T-helper 17 cell (primary cell): ENCODE measurements at regions not wholly inside any gene's neighbourhood (a gene's known extent, or its start where the extent isn't known, plus 50 kb on each side); places are given as distances from the start of the nearest gene placed in this dataset.
A peak's percentile ranks its signal among the peaks of the same experiment; 100 is the strongest.
"Not testable (repeated sequence)": the region's sequence is repeated elsewhere in the genome, so short reads cannot be mapped to it uniquely, and the experiment has no call there.

Experiments used
- ATAC-seq: fragments of 150-1000 bp; cut with Tn5 transposase; 2 replicates; pipeline ENCODE4 v1.10.0; 2021; ENCODE audit warnings: mild to moderate bottlenecking, moderate library complexity
- DNase-seq, 3 donors: peaks; one replicate each; pipeline versions ENCODE4 v3.0.0 to v3.0.0-alpha.2; 2020 to 2021
- H3K9me3 ChIP-seq: one replicate; pipeline ENCODE4 v1.7.0; 2013; ENCODE audit warnings: low read length, mild to moderate bottlenecking; ENCODE audit not compliant: control insufficient read depth, poor library complexity, severe bottlenecking
- H3K27ac Mint-ChIP-seq: one replicate; pipeline ENCODE4 v1.8.0; 2022; ENCODE audit warnings: mild to moderate bottlenecking, moderate library complexity, mixed read lengths
- H3K27me3 Mint-ChIP-seq: one replicate; pipeline ENCODE4 v1.8.0; 2022; ENCODE audit warnings: mixed read lengths
- H3K36me3 Mint-ChIP-seq: one replicate; pipeline ENCODE4 v1.8.0; 2022; ENCODE audit warnings: low read depth, mixed read lengths
- H3K4me1 Mint-ChIP-seq: one replicate; pipeline ENCODE4 v1.8.0; 2022; ENCODE audit warnings: mild to moderate bottlenecking, mixed read lengths
- H3K4me3 Mint-ChIP-seq: one replicate; pipeline ENCODE4 v1.8.0; 2022; ENCODE audit warnings: mild to moderate bottlenecking, moderate library complexity, mixed read lengths

GRCh38 chr14:19052977-19053376, 85.7 kb downstream of the POTEM start:
- H3K36me3 Mint-ChIP-seq, H3K9me3 ChIP-seq, H3K4me3 Mint-ChIP-seq, DNase-seq, H3K27me3 Mint-ChIP-seq, H3K27ac Mint-ChIP-seq, H3K4me1 Mint-ChIP-seq, ATAC-seq: not testable (repeated sequence)

DNA sequence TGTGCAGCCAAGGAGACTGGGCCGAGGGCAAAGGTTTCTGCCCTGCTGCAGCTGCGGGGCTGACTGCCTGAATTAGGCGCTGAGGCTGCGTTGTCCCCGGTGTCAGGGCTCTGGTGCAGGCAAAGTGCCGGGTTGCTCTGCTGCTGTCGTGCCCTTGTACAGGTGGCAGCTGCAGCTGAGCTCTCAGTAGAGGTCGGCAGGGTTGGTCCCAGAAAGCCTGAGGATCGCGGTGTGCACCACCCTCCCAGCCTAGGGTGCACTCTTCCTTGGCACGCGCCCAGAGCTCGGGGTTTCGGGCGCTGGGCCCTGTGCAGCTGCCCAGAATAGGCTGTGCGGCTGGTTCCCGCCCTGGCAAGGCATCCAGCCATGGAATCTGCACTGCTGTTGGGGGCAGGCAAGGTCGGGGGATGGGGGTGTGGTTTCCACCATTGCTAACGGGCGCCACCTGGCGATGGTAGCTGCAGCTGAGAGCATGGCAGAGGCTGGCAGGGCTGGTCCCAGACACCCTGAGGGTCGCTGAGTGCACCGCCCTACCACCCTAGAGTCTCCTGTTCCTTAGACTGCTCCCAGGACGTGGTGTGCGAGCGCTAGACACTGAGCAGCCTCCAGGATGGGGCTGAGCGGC, 86.3 kb downstream of the POTEM start:
- ATAC-seq, H3K36me3 Mint-ChIP-seq, H3K4me3 Mint-ChIP-seq, DNase-seq, H3K27ac Mint-ChIP-seq, H3K27me3 Mint-ChIP-seq, H3K4me1 Mint-ChIP-seq, H3K9me3 ChIP-seq: not testable (repeated sequence)

- not testable (repeated sequence) for ATAC-seq, H3K36me3 Mint-ChIP-seq, H3K4me3 Mint-ChIP-seq, H3K9me3 ChIP-seq, DNase-seq, H3K27ac Mint-ChIP-seq, H3K27me3 Mint-ChIP-seq, H3K4me1 Mint-ChIP-seq
These were observed 87.0 kb downstream of the POTEM start for GRCh38 chr14:19054108-19054721.

DNA sequence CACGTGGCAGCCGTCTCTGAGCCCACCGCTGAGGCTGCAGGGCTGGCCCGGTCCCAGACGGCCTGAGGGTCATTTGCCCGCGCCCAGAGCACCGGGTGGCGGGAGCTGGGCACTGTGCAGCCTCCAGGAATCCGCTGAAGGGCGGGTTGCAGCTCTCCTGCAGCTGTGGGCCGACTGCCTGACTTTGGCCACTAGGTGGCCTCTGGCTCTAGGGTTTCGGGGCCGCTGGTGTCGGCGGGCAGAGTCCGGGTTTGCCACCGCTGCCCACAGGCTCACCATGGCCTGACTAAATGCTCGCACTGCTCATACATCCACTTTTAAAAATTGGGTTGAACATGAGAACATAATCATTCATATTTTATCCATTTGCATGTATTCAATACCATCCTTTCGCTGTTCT, 87.7 kb downstream of the POTEM start:
- H3K4me3 Mint-ChIP-seq, H3K36me3 Mint-ChIP-seq, ATAC-seq, H3K27me3 Mint-ChIP-seq, DNase-seq, H3K27ac Mint-ChIP-seq, H3K9me3 ChIP-seq, H3K4me1 Mint-ChIP-seq: not testable (repeated sequence)

DNA sequence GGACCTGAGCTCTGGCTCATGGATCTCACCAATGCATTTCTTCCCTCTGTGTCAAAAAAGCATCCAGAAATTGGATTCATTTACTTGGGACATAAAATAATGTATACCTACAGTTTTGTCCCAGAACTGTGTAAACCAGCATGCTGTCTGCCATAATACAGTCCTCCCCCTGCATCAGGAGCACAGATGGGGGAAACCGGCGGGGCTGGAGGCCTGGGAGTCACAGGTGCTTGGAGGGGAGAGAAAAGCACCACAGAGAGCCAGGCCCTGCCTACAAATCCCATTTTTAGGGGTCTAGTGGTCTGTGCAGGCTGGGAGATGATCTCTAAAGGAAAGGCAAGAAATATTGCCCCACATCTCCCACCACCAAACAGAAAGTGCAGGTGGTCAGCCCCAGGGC, 91.8 kb downstream of the POTEM start:
- H3K27me3 Mint-ChIP-seq, H3K9me3 ChIP-seq, DNase-seq, ATAC-seq, H3K27ac Mint-ChIP-seq, H3K36me3 Mint-ChIP-seq, H3K4me3 Mint-ChIP-seq, H3K4me1 Mint-ChIP-seq: not testable (repeated sequence)

DNA sequence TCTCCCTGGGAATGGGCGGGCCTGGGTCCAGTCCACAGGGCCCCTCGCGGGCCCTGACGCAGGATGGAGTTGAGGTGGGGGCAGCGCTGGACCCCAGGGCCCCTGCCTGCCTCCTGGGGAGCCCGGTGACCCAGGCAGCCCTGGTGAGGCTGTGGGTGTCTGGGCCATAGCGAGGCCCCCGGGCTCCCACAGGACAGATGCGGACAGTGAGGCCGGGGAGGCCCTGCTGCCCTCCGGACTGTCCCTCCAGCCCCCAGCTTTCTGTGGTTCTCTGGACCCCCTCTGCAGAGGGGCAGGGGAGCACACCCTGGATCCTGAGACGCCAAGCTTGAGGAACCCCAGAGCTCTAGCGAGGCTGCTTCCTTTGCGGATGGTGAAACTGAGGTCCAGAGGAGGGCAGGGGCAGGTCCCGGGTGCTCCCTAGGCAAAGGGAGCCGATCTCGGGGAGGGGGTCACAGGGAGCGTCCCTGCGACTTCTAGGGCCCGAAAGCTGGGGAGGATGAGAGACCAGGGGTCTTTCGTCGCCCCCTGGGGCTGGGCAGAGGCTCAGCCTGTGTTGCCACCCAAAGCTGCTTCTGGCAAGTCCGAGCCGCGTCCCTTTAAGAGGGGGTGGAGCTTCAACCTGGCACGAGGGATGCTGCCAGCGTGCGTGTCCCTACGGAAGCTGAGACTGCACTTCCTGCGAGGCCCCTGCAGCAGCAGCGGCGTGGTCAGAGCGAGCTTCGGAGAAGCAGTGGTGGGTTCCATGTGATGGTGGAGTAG, 94.6 kb downstream of the POTEM start:
- not testable (repeated sequence) for DNase-seq, H3K4me3 Mint-ChIP-seq, H3K27me3 Mint-ChIP-seq, H3K27ac Mint-ChIP-seq, H3K4me1 Mint-ChIP-seq, H3K36me3 Mint-ChIP-seq, H3K9me3 ChIP-seq
- peak; percentile 40 for ATAC-seq

GRCh38 chr14:19068957-19069356, 101.7 kb downstream of the POTEM start:
- not testable (repeated sequence) for H3K27ac Mint-ChIP-seq, H3K27me3 Mint-ChIP-seq, ATAC-seq, H3K4me3 Mint-ChIP-seq, H3K36me3 Mint-ChIP-seq, H3K9me3 ChIP-seq, DNase-seq, H3K4me1 Mint-ChIP-seq

- H3K36me3 Mint-ChIP-seq, H3K27ac Mint-ChIP-seq, H3K4me1 Mint-ChIP-seq, H3K9me3 ChIP-seq, H3K27me3 Mint-ChIP-seq, ATAC-seq, DNase-seq, H3K4me3 Mint-ChIP-seq: not testable (repeated sequence)
These were observed 105.3 kb downstream of the POTEM start for GRCh38 chr14:19072518-19072917.

DNA sequence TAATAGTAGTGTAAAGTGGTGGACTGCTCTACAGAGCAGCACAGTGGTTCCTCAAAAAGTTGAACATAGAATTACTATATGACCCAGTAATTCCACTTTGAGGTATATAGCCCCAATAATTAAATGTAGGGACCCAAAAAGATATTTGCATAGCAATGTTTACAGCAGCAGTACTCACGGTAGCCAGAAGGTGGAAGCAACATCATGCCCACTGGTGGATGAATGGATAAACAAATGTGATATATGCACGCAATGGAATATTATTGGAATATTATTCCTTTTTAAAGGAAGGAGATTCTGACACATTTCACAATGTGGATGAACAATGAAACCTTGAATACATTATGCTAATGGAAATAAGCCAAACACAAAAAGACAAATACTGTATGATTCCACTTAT, 121.4 kb downstream of the POTEM start:
- not testable (repeated sequence) for H3K36me3 Mint-ChIP-seq, H3K4me1 Mint-ChIP-seq, H3K9me3 ChIP-seq, H3K4me3 Mint-ChIP-seq, H3K27me3 Mint-ChIP-seq, DNase-seq, ATAC-seq, H3K27ac Mint-ChIP-seq

GRCh38 chr14:19093227-19093626, 126.0 kb downstream of the POTEM start:
- not testable (repeated sequence) for H3K4me3 Mint-ChIP-seq, H3K27ac Mint-ChIP-seq, DNase-seq, ATAC-seq, H3K27me3 Mint-ChIP-seq, H3K9me3 ChIP-seq, H3K36me3 Mint-ChIP-seq, H3K4me1 Mint-ChIP-seq

- ATAC-seq, DNase-seq, H3K4me1 Mint-ChIP-seq, H3K27me3 Mint-ChIP-seq, H3K36me3 Mint-ChIP-seq, H3K9me3 ChIP-seq, H3K27ac Mint-ChIP-seq, H3K4me3 Mint-ChIP-seq: not testable (repeated sequence)
These were observed 127.5 kb downstream of the POTEM start for GRCh38 chr14:19094731-19095130.

DNA sequence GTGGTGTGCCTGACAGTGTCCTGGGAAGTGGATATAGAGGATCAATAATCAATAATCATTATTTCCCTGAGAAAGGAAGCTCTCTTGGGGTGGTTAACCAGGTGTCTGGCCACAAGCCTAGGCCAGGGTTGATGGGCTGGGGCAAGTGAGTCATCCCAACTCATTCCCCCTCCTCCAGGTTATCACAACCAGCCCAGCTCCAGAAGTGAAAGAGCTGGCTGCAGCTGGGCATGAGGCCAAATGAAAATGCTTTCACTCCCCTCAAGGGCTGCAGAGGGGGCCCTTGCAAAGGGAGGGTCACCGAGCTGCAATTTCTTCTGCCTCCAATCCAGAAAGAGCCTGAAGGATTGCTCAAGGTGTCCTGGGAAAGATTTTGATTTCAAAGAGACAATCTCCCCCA, 127.9 kb downstream of the POTEM start:
- H3K4me1 Mint-ChIP-seq, H3K9me3 ChIP-seq, DNase-seq, H3K4me3 Mint-ChIP-seq, H3K27ac Mint-ChIP-seq, H3K36me3 Mint-ChIP-seq, ATAC-seq, H3K27me3 Mint-ChIP-seq: not testable (repeated sequence)

GRCh38 chr14:19096467-19096866, 129.2 kb downstream of the POTEM start:
- ATAC-seq, H3K27me3 Mint-ChIP-seq, H3K9me3 ChIP-seq, DNase-seq, H3K27ac Mint-ChIP-seq, H3K4me1 Mint-ChIP-seq, H3K4me3 Mint-ChIP-seq, H3K36me3 Mint-ChIP-seq: not testable (repeated sequence)

- not testable (repeated sequence) for H3K4me1 Mint-ChIP-seq, H3K27me3 Mint-ChIP-seq, ATAC-seq, H3K4me3 Mint-ChIP-seq, H3K27ac Mint-ChIP-seq, H3K9me3 ChIP-seq, H3K36me3 Mint-ChIP-seq
- DNase-seq, result peak in 1 of 3 donors; percentile 8
These were observed 129.6 kb downstream of the POTEM start for GRCh38 chr14:19096876-19097275.
